ENCODE measurements at regions not wholly inside any gene's neighbourhood (a gene's known extent, or its start where the extent isn't known, plus 50 kb on each side); places are given as distances from the start of the nearest gene placed in this dataset.

GRCh38 chr3:167958141-167958540 lies 137.6 kb downstream of the GOLIM4 start:
- no peak for DNase-seq

- DNase-seq, result no peak
Measured at GRCh38 chr3:167952969-167953368, 142.8 kb downstream of the GOLIM4 start.

GRCh38 chr3:167950212-167950611 lies 145.5 kb downstream of the GOLIM4 start:
- no peak for DNase-seq

GRCh38 chr3:167941234-167941995 lies 154.3 kb downstream of the GOLIM4 start:
- DNase-seq, result no peak

- DNase-seq, result no peak
Measured at GRCh38 chr3:167940241-167940640, 155.5 kb downstream of the GOLIM4 start.

GRCh38 chr3:167938516-167938915 lies 157.2 kb downstream of the GOLIM4 start:
- no peak for DNase-seq

GRCh38 chr3:167936019-167936418 lies 159.7 kb downstream of the GOLIM4 start:
- DNase-seq, result no peak

GRCh38 chr3:167930453-167930852 lies 165.3 kb downstream of the GOLIM4 start:
- DNase-seq, result peak; percentile 39

GRCh38 chr3:167929968-167930367 lies 165.8 kb downstream of the GOLIM4 start:
- DNase-seq, result peak; percentile 39

- DNase-seq, result no peak
Measured at GRCh38 chr3:167928381-167928780, 167.3 kb downstream of the GOLIM4 start.

GRCh38 chr3:167920747-167921146 lies 175.0 kb downstream of the GOLIM4 start:
- no peak for DNase-seq

- DNase-seq, result no peak
Measured at GRCh38 chr3:167919590-167919989, 176.1 kb downstream of the GOLIM4 start.

- DNase-seq, result no peak
Measured at GRCh38 chr3:167918686-167919085, 177.0 kb downstream of the GOLIM4 start.

GRCh38 chr3:167918008-167918596 lies 177.6 kb downstream of the GOLIM4 start:
- no peak for DNase-seq

GRCh38 chr3:167913219-167913835 lies 177.8 kb downstream of the SERPINI1 start:
- DNase-seq, result no peak

- no peak for DNase-seq
Measured at GRCh38 chr3:167909952-167910351, 174.4 kb downstream of the SERPINI1 start.

GRCh38 chr3:167909504-167909896 lies 174.0 kb downstream of the SERPINI1 start:
- DNase-seq, result no peak

- no peak for DNase-seq
Measured at GRCh38 chr3:167908746-167909503, 173.4 kb downstream of the SERPINI1 start.

GRCh38 chr3:167908221-167908620 lies 172.7 kb downstream of the SERPINI1 start:
- no peak for DNase-seq

GRCh38 chr3:167901138-167901537 lies 165.6 kb downstream of the SERPINI1 start:
- DNase-seq, result no peak

GRCh38 chr3:167899093-167899492 lies 163.6 kb downstream of the SERPINI1 start:
- no peak for DNase-seq

- DNase-seq, result no peak
Measured at GRCh38 chr3:167898091-167898490, 162.6 kb downstream of the SERPINI1 start.

GRCh38 chr3:167895684-167896083 lies 160.2 kb downstream of the SERPINI1 start:
- no peak for DNase-seq

GRCh38 chr3:167895178-167895577 lies 159.7 kb downstream of the SERPINI1 start:
- DNase-seq, result no peak
